Activated naive CD8-positive, alpha-beta T cell treated with anti-CD3 and anti-CD28 coated beads, Interleukin-2, amount 50 U/mL, for 24 hours (primary cell): ENCODE measurements at regions not wholly inside any gene's neighbourhood (a gene's known extent, or its start where the extent isn't known, plus 50 kb on each side); places are given as distances from the start of the nearest gene placed in this dataset.

Source experiments
- ATAC-seq: fragments of 150-1000 bp; cut with Tn5 transposase; one replicate; pipeline ENCODE4 v1.10.0; 2021
- DNase-seq: peaks from one replicate; pipeline ENCODE4 v3.0.0; 2021
- H3K27ac Mint-ChIP-seq: one replicate; pipeline ENCODE4 v1.8.0; 2021; ENCODE audit warnings: mild to moderate bottlenecking, mixed read lengths
- H3K27me3 Mint-ChIP-seq: one replicate; pipeline ENCODE4 v1.8.0; 2021; ENCODE audit warnings: mixed read lengths
- H3K36me3 Mint-ChIP-seq: one replicate; pipeline ENCODE4 v1.8.0; 2021; ENCODE audit warnings: low read depth, mixed read lengths
- H3K4me1 Mint-ChIP-seq: one replicate; pipeline ENCODE4 v1.8.0; 2021; ENCODE audit warnings: mixed read lengths
- H3K4me3 Mint-ChIP-seq: one replicate; pipeline ENCODE4 v1.8.0; 2021; ENCODE audit warnings: mild to moderate bottlenecking, moderate library complexity, mixed read lengths
- H3K9me3 Mint-ChIP-seq: one replicate; pipeline ENCODE4 v1.8.0; 2021; ENCODE audit warnings: mixed read lengths

DNA sequence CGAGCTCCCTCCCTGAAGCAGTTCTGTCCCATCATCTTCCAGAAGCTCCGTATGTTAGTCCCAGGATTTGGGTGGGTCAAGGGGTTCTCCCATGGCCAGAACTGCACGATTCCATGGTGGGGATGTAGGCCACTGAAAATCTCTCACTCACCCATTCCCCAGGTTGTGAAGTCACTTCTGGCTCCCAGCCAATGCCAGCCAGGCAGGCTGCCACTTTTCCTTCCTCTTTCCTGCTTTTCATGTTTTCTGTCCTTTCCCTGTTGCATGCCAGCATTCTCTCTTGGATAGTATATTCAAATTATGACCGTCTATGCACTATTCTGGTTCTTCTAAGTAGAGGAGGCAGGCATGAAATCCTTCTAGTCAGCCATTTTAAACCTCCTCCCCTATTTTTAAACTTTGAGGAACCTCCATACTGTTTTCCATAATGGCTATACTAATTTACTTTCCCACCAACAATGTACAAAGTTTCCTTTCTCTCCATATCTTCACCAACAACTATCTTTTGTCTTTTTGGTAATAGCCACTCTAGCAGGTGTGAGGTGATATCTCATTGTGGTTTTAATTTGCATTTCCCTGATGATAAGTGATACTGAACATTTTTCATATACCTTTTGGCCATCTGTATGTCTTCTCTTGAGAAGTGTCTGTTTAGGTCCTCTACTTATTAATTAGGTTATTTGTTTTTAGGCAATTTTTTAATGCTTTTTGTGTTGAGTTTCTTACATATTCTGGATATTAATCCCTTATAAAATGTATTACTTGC is 182.1 kb upstream of the TET2 start:
- Mint-ChIP-seq H3K27me3 (no peaks in the 10 kb centered on the region), H3K27ac (no peak overlapping the region), H3K9me3 (peaks cover 8% of the 10 kb centered on the region), H3K4me1 (peaks cover 20% of the 10 kb centered on the region), H3K4me3 (no peak overlapping the region), H3K36me3 (peaks cover 4% of the 10 kb centered on the region)
- DNase-seq = no peak
- no peak for ATAC-seq

DNA sequence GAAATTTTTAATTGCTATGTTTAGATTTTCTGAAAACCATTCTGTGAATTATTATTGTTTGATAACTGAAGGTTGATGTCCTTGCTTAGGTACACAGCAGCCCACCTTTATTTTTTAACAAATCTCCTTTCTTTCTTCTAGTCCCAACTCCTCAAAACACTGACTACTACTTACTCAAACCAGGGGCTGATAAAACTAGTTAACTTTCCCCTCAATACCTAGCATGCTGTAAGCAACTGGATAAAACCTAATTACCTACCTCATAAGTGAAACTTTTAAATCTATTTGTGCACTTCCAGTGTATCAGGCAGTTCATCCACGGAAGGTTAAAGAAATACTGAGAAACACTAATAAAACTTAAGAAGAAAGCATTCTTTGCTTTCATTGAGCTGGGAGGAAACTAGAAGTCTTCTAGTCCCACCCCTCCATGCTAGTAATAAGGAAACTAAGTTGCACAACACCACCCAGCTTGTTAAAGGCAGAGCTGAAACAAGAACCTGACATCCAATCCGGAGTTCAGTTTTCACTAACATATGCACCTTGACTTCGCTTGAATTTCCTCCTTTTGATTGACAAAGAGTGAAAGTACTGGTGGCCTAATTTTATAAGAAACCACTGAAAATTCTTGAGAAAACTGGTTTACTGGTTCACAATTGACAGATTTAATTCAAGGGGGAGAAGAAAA is 180.2 kb upstream of the TET2 start:
- H3K4me1 Mint-ChIP-seq = peaks cover 20% of the 10 kb centered on the region
- ATAC-seq (peak; percentile 99), DNase-seq (no peak)
- peaks cover 2% of the 10 kb centered on the region for H3K36me3 Mint-ChIP-seq
- peak overlapping the region; percentile 56 for H3K4me3 Mint-ChIP-seq
- H3K9me3 Mint-ChIP-seq = peaks cover 4% of the 10 kb centered on the region
- H3K27ac Mint-ChIP-seq = peak overlapping the region; percentile 87
- no peaks in the 10 kb centered on the region for H3K27me3 Mint-ChIP-seq

DNA sequence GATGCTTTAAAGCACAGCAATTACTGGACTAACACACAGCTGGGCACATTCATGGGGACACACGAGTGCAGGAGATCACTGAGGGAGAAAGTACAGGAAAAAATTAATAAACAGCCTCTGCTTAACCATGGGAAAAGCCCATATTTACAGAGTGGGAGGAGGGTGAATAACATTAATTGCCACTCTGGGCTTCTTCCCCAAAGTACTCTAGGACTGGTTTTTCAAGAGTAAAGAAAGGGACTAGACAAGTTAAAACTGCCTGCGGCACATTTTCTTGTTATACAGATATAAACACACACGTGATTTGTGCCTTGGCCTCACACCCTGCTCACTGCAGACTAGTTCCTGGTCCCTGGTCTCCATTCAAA is 179.7 kb upstream of the TET2 start:
- H3K9me3 Mint-ChIP-seq = peaks cover 2% of the 10 kb centered on the region
- no peak for DNase-seq
- H3K4me3 Mint-ChIP-seq = peak overlapping the region; percentile 56
- peaks cover 20% of the 10 kb centered on the region for H3K4me1 Mint-ChIP-seq
- ATAC-seq = peak; percentile 15
- H3K27ac Mint-ChIP-seq = peak overlapping the region; percentile 87
- H3K27me3 Mint-ChIP-seq = no peaks in the 10 kb centered on the region
- H3K36me3 Mint-ChIP-seq = peaks cover 1% of the 10 kb centered on the region

DNA sequence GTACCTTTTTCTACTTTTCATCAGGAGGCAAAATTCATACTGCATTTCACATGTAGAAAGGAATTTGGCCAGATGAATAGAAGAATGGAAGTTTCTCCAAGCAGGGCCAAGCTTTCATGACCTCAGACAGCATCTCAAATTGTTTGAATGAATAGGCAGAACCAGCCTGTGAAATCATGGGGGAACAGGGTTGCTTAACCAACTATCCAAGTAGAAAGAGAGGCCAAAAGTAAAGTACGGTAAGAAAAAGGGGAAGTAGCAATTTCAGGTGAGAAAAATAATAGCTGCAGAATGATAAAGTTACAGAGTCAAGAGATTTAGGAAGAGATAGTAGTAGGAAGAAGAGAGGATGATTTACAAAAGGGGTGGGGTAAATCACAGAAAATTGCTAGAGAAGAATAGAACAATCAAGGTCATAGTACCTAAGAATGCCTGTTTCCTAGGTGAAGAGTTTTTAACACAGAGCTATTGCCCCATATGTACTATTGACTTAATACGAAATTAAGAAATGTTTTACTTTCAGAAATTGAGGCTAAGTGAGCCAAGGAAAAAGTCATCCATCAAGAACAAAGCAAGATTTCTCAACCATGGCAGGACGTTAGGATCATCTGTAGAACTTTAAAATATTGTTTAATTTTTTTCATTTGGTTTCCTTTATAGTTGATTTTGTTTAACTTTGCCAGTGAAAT is 177.1 kb upstream of the TET2 start:
- Mint-ChIP-seq H3K4me1 (peaks cover 20% of the 10 kb centered on the region), H3K27ac (no peak overlapping the region), H3K4me3 (no peak overlapping the region), H3K36me3 (no peaks in the 10 kb centered on the region), H3K9me3 (no peaks in the 10 kb centered on the region), H3K27me3 (no peaks in the 10 kb centered on the region)
- no peak for ATAC-seq
- DNase-seq = no peak

DNA sequence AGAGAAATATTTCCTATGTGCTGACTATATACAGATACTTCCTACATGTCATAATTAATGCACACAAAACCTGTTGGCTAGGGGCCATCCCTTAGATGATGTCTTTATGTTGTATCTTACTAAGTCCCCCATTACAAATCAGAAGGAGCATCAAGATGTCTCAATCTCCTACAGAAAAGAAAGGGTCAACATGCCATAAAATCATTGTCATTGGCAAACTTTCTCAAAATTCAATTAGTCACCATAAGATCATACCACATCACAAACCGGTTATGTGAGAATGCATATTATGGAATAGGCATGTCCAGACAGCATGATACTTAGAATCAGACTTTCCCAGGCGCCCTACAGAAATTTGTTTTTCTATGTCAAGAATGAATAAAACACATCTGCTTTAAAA is 175.2 kb upstream of the TET2 start:
- Mint-ChIP-seq H3K9me3 (no peaks in the 10 kb centered on the region), H3K27ac (no peak overlapping the region), H3K4me1 (peaks cover 14% of the 10 kb centered on the region), H3K4me3 (no peak overlapping the region), H3K36me3 (no peaks in the 10 kb centered on the region), H3K27me3 (no peaks in the 10 kb centered on the region)
- DNase-seq = no peak
- ATAC-seq = no peak

DNA sequence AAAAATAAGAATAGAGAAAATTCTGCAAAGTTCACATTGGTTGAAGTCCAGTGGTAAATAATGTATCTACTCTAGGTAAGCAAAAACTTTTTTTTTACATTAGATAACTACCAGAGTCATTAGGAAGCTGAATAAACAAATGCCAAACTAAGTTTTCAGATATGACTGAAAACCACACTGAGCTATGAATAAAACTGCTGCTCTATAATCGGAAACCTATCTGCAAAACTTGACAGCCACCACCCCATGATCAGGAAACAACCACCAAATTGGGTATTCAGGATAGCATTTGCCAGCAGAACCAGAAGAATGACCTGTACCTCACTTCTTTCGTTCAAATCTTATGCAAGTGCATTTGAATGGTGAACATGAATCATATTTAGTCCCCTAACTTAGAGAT is 173.0 kb upstream of the TET2 start:
- Mint-ChIP-seq H3K4me3 (no peak overlapping the region), H3K9me3 (no peaks in the 10 kb centered on the region), H3K36me3 (no peaks in the 10 kb centered on the region), H3K27me3 (no peaks in the 10 kb centered on the region), H3K27ac (no peak overlapping the region), H3K4me1 (peaks cover 2% of the 10 kb centered on the region)
- DNase-seq (no peak), ATAC-seq (no peak)

DNA sequence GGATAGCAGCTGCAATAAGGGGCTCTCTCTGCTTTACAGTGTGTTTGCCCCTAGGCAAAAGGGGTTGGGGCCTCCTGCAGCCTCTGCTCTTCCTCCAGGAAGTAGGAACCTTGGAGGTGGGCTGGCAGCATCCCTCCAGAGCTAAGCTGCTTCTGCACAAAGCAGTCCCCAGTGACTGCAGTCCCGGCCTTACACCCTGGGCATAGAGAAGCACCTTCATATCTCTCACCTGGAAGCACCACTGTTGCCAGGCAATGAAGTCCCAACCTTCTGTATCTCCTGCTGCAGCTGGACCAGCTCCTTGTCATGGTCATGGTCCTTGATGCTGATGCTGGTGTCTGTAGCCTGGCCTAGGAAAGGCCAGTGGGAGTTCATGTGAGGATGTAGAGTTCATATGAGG is 171.1 kb upstream of the TET2 start:
- no peaks in the 10 kb centered on the region for H3K27me3 Mint-ChIP-seq

DNA sequence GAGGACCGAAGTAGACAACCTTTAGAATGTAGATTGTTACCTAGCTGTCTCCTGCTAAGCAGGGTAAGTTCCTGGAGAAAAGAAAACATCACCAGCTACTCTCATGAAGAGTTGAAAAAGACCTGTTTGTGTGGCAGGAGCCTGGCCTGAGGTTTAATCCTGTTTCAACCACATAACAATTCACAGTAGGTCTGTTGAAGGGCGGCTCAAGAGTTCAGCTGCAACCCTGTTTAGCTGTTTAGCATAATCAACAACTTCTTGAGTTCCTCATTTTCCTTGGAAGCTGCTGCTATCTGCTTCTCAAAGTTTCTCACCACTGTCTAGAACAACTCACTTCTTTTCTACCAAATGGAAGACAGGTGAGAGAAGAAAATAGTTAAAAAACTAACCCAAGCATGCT is 170.4 kb upstream of the TET2 start:
- Mint-ChIP-seq H3K27me3 (no peaks in the 10 kb centered on the region), H3K4me1 (no peaks in the 10 kb centered on the region), H3K27ac (no peak overlapping the region), H3K4me3 (no peak overlapping the region), H3K36me3 (no peaks in the 10 kb centered on the region), H3K9me3 (peaks cover 10% of the 10 kb centered on the region)
- ATAC-seq = no peak
- DNase-seq = no peak

More for the DNA sequence above, 171.1 kb upstream of the TET2 start:
- H3K4me3 Mint-ChIP-seq = no peak overlapping the region
- ATAC-seq (no peak), DNase-seq (no peak)
- no peak overlapping the region for H3K27ac Mint-ChIP-seq
- H3K9me3 Mint-ChIP-seq = peaks cover 7% of the 10 kb centered on the region
- H3K4me1 Mint-ChIP-seq = no peaks in the 10 kb centered on the region
- no peaks in the 10 kb centered on the region for H3K36me3 Mint-ChIP-seq

DNA sequence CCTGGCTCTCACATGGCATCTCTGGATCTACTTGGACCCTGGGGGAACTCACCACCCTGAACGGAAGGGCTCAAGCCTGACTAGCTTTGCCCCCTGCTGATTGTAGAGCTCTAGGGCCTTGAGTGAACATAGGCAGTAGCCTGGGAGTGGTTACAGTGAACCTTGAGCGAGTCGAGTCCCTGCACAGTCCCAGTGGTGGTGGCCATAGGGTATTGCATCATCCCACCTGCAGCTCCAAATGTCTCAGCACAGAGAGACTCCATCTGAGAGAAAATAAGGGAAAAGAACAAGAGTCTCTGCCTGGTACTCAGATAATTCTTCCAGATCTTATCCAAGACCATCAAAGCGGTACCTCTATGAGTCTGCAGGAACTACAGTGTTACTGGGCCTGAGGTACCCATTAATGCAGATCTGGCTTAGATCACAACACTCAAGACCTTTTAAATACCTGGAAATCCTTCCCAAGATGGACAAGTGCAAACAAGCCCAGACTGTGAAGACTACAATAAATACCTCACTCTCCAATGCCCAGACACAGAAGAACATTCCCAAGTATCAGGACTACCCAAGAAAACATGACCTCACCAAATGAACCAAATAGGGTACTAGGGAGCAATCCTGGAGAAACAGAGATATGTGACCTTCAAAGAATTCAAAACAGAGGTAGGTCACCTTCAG is 167.5 kb upstream of the TET2 start:
- DNase-seq = no peak
- Mint-ChIP-seq H3K4me3 (no peak overlapping the region), H3K36me3 (no peaks in the 10 kb centered on the region), H3K4me1 (no peaks in the 10 kb centered on the region), H3K27ac (no peak overlapping the region), H3K27me3 (no peaks in the 10 kb centered on the region), H3K9me3 (peaks cover 10% of the 10 kb centered on the region)
- ATAC-seq = no peak

DNA sequence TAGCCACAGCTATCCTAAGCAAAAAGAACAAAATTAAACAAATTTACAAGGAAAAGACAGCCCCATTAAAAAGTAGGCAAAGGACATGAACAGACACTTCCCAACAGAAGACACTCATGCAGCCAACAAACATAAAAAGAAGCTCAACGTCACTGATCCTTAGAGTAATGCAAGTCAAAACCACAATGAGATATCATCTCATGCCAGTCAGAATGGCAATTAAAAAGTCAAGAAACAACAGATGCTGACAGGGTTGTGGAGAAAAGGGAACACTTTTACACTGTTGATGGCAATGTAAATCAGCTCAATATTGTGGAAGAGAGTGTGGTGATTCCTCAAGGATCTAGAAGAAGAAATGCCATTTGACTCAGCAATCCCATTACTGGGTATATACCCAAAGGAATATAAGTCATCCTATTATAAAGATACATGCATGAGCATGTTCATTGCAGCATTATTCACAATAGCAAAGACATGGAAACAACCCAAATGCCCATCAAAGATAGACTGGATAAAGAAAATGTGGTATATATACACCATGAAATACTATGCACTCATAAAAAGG is 163.0 kb upstream of the TET2 start:
- no peak for DNase-seq
- Mint-ChIP-seq H3K27me3 (no peaks in the 10 kb centered on the region), H3K9me3 (peaks cover 10% of the 10 kb centered on the region), H3K27ac (no peak overlapping the region), H3K36me3 (no peaks in the 10 kb centered on the region), H3K4me1 (no peaks in the 10 kb centered on the region), H3K4me3 (no peak overlapping the region)
- no peak for ATAC-seq

DNA sequence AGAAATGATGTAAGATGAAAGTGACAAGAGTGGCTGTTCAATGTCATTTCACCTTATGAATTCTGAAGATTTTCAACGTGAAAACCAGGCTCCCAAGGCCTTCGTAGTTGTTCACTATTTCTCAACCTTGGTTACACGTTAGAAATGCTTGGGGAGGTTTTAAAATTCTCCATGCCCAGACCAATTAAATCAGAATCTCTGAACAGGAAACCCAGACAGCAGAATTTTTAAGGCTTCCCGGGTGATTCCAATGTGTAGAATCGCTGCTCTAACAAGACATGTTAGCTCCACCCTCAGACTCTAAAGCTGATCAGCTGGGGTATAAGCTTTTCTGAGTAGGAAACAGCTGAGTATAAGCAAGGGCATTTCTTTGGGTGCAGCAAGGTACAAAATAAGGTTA is 160.4 kb upstream of the TET2 start:
- Mint-ChIP-seq H3K27ac (no peak overlapping the region), H3K27me3 (no peaks in the 10 kb centered on the region), H3K4me3 (no peak overlapping the region), H3K36me3 (no peaks in the 10 kb centered on the region), H3K4me1 (no peaks in the 10 kb centered on the region), H3K9me3 (no peaks in the 10 kb centered on the region)
- no peak for DNase-seq
- no peak for ATAC-seq

DNA sequence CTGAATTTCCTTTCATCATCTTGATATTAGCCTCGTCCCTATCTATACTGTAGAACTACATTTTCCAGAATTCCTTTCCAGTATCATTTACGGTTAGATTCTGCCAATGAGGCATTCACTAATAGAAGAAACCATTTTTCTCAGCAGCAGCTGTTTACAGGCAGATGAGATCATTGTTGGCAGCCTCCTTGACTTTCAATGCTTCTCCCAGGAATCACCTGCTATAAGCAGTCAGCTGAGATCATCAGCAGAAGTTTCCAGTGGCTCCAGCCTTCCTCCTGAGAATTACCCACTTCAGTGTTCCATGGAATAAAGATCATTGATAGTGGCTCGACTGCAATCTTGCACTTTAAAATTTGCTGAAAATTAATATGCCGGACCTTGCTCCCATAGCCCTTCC is 157.3 kb upstream of the TET2 start:
- DNase-seq (no peak), ATAC-seq (no peak)
- Mint-ChIP-seq H3K36me3 (no peaks in the 10 kb centered on the region), H3K27me3 (no peaks in the 10 kb centered on the region), H3K4me1 (no peaks in the 10 kb centered on the region), H3K9me3 (peaks cover 19% of the 10 kb centered on the region), H3K27ac (no peak overlapping the region), H3K4me3 (no peak overlapping the region)

DNA sequence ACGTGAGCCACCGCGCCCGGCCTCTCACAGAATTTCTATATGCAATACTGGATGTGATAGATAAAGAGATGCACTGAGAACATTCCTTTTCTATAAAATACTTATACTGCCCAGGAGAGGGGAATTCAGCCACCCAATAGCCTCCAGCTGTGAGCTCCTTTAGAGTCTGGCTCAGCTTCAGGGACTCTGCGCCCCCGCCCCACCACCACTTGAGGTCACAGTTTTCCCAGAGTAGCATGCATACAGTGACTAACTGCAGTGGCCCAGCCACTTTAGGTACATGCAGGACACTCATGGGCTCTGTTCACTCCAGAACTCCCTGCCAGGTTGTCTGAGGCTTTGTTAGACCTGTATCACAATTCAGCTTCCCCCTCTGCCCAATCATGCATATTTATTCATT is 144.4 kb upstream of the TET2 start:
- Mint-ChIP-seq H3K9me3 (no peaks in the 10 kb centered on the region), H3K36me3 (no peaks in the 10 kb centered on the region), H3K27me3 (no peaks in the 10 kb centered on the region), H3K4me3 (no peak overlapping the region), H3K4me1 (no peaks in the 10 kb centered on the region), H3K27ac (no peak overlapping the region)
- DNase-seq (no peak), ATAC-seq (peak; percentile 46)

DNA sequence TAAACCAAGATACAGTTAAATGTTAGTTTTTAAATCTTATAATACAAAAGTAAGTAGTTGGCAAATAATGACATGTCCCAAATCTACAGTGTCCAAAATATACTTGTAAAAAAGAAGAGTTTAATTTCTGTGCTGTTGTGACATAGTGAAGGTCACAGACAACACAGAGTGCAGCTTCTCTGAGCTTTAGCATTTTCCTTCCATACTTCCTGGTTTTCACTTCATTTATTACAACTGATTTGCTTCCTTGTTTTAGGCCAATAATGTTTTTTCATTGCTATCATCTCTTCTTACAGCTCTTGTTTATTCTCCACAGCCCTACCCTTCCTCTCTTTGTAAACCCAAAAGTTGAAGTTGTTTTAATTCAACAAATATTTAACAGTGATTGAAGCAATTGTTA is 132.4 kb upstream of the TET2 start:
- no peak for ATAC-seq
- no peaks in the 10 kb centered on the region for H3K36me3 Mint-ChIP-seq

More for the DNA sequence above, 132.4 kb upstream of the TET2 start:
- Mint-ChIP-seq H3K27ac (no peak overlapping the region), H3K9me3 (peaks cover 9% of the 10 kb centered on the region), H3K4me1 (no peaks in the 10 kb centered on the region), H3K4me3 (no peak overlapping the region), H3K27me3 (no peaks in the 10 kb centered on the region)
- no peak for DNase-seq
